Glutamatergic neuron (in vitro differentiated cells): ENCODE measurements at regions not wholly inside any gene's neighbourhood (a gene's known extent, or its start where the extent isn't known, plus 50 kb on each side); places are given as distances from the start of the nearest gene placed in this dataset.
"Not testable (repeated sequence)": the region's sequence is repeated elsewhere in the genome, so short reads cannot be mapped to it uniquely, and the experiment has no call there.

Source experiments
- DNase-seq: peaks from one replicate; pipeline ENCODE4 v3.0.0; 2022
- H3K27ac Mint-ChIP-seq: one replicate; pipeline ENCODE4 v1.8.0; 2020; ENCODE audit warnings: mild to moderate bottlenecking, mixed read lengths, inconsistent platforms; ENCODE audit not compliant: unreplicated experiment
- H3K27me3 Mint-ChIP-seq: one replicate; pipeline ENCODE4 v1.8.0; 2020; ENCODE audit warnings: mild to moderate bottlenecking, moderate library complexity, mixed read lengths, inconsistent platforms; ENCODE audit not compliant: unreplicated experiment
- H3K36me3 Mint-ChIP-seq: one replicate; pipeline ENCODE4 v1.8.0; 2020; ENCODE audit warnings: mild to moderate bottlenecking, mixed read lengths, inconsistent platforms; ENCODE audit not compliant: unreplicated experiment
- H3K4me1 Mint-ChIP-seq: one replicate; pipeline ENCODE4 v1.8.0; 2020; ENCODE audit warnings: mild to moderate bottlenecking, low read depth, mixed read lengths, inconsistent platforms; ENCODE audit not compliant: unreplicated experiment
- H3K4me3 Mint-ChIP-seq: one replicate; pipeline ENCODE4 v1.8.0; 2020; ENCODE audit warnings: mild to moderate bottlenecking, mixed read lengths, inconsistent platforms; ENCODE audit not compliant: unreplicated experiment
- H3K9me3 Mint-ChIP-seq: one replicate; pipeline ENCODE4 v1.8.0; 2020; ENCODE audit warnings: mild to moderate bottlenecking, moderate library complexity, mixed read lengths, inconsistent platforms; ENCODE audit not compliant: unreplicated experiment
- CTCF ChIP-seq: fragments of 200-600 bp; sonication (generic); IDR thresholded peaks from one replicate; pipeline ENCODE4 v1.5.0; 2021; ENCODE audit not compliant: partially characterized antibody, unreplicated experiment

DNA sequence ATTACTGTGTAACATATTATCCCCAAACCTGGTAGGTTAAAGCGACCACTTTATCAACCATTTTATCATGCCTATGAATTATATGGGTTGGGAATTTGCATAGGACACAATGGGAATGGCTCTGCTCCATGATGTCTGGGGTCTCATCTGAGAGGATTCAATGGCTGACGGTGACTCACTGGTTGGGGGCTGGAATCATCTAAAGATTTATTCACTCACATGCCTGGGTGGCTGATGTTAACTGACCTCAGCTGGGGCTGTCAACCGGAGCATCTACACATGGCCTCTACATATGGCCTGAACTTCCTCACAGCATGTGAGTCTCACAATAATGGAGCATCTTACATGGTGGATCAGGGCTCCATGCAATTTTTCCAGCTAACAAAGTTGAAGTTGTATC, 313.1 kb upstream of the PPP2R3A start:
- Mint-ChIP-seq H3K27ac (no peak overlapping the region), H3K9me3 (peaks cover under 1% of the 10 kb centered on the region), H3K4me3 (no peak overlapping the region), H3K27me3 (peaks cover 5% of the 10 kb centered on the region), H3K4me1 (no peaks in the 10 kb centered on the region), H3K36me3 (peaks cover 4% of the 10 kb centered on the region)
- TF ChIP-seq CTCF: no peak
- no peak for DNase-seq

GRCh38 chr3:135655328-135655727, 310.2 kb upstream of the PPP2R3A start:
- Mint-ChIP-seq H3K4me3 (no peak overlapping the region), H3K27ac (no peak overlapping the region), H3K4me1 (no peaks in the 10 kb centered on the region), H3K27me3 (peaks cover 3% of the 10 kb centered on the region), H3K36me3 (peaks cover 10% of the 10 kb centered on the region), H3K9me3 (peaks cover 4% of the 10 kb centered on the region)
- no peak for TF ChIP-seq CTCF
- no peak for DNase-seq

DNA sequence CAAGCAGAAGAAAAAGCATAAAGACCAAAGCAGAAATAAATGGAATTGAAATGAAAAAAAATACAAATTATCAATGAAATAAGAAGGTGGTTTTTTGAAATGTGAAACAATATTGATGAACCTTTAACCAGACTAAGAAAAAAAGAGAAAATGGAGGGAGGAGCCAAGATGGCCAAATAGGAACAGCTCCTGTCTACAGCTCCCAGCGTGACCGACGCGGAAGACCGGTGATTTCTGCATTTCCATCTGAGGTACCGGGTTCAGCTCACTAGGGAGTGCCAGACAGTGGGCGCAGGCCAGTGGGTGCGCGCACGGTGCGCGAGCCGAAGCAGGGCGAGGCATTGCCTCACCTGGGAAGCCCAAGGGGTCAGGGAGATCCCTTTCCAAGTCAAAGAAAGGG, 307.1 kb upstream of the PPP2R3A start:
- peak overlapping the region; percentile 83 for H3K27ac Mint-ChIP-seq
- not testable (repeated sequence) for DNase-seq, H3K36me3 Mint-ChIP-seq, H3K4me1 Mint-ChIP-seq, H3K9me3 Mint-ChIP-seq, H3K27me3 Mint-ChIP-seq
- H3K4me3 Mint-ChIP-seq: peak overlapping the region; percentile 37

GRCh38 chr3:135667061-135667460, 298.5 kb upstream of the PPP2R3A start:
- Mint-ChIP-seq H3K9me3 (no peaks in the 10 kb centered on the region), H3K36me3 (no peaks in the 10 kb centered on the region), H3K4me1 (no peaks in the 10 kb centered on the region), H3K4me3 (no peak overlapping the region), H3K27ac (no peak overlapping the region), H3K27me3 (peaks cover 5% of the 10 kb centered on the region)
- no peak for DNase-seq
- no peak for TF ChIP-seq CTCF

DNA sequence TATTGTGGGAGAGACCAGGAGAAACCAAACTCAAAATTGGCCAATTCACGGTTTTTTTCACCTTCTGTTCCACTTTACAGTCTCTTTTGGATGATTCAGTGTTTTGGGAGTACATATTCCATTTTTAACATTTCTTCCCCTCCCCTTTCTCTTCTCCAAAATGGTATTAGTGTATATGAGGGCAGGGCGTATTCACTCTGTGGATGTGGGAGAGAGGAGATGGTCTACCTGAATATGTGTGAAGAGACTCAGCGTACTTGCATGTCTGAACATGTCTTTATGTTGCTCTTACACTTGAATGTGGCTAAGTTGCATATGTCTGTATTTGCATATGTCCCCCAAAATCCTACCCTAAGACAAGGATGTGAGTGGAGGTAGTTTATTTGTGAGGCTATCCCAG, 291.0 kb upstream of the PPP2R3A start:
- Mint-ChIP-seq H3K27me3 (no peaks in the 10 kb centered on the region), H3K27ac (no peak overlapping the region), H3K9me3 (no peaks in the 10 kb centered on the region), H3K4me1 (no peaks in the 10 kb centered on the region), H3K36me3 (no peaks in the 10 kb centered on the region), H3K4me3 (no peak overlapping the region)
- no peak for TF ChIP-seq CTCF
- DNase-seq: no peak

DNA sequence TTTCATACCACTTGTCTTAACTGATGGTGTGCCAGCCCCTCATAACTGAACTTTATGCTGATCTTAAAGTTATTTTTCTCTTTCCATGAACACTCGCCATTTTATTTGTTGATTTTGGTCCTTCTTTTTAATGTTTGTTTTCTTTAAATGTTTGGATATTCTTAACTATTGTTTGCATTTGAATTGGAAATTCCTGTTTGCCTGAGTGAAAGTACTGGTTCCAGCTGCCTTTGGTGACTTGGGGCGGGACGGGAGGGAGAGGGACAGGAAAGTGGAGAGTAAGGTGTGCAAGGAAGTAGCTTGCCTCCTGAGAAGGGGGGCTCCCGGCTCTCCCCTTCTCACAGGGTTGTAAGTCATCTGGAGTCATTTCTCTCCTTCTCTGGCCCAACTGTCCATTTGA, 287.1 kb upstream of the PPP2R3A start:
- Mint-ChIP-seq H3K27me3 (no peaks in the 10 kb centered on the region), H3K36me3 (no peaks in the 10 kb centered on the region), H3K9me3 (no peaks in the 10 kb centered on the region), H3K4me3 (no peak overlapping the region), H3K4me1 (no peaks in the 10 kb centered on the region), H3K27ac (no peak overlapping the region)
- no peak for TF ChIP-seq CTCF
- no peak for DNase-seq
